ENCODE measurements at regions not wholly inside any gene's neighbourhood (a gene's known extent, or its start where the extent isn't known, plus 50 kb on each side); places are given as distances from the start of the nearest gene placed in this dataset.

DNA sequence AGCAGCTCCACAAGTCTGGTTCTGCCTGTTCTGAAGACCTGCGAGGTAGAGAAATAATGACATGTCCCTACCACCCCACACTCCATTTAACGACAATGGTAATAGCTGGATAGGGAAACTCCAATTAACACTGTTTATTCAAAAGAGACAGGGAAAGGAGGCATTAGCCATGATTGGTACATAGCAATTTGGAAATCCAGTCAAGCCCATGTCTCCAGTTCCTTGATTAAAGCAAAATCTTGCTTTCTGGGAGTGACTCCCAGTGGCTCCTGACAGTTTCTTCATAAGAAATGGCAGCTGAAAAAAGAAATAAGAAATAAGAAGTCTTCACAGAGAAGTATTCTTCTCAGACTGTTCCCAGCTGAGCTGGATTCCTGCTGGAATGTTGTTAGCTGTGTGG is 140.7 kb upstream of the LYZL2 start:
- TF ChIP-seq, protein P1, sequence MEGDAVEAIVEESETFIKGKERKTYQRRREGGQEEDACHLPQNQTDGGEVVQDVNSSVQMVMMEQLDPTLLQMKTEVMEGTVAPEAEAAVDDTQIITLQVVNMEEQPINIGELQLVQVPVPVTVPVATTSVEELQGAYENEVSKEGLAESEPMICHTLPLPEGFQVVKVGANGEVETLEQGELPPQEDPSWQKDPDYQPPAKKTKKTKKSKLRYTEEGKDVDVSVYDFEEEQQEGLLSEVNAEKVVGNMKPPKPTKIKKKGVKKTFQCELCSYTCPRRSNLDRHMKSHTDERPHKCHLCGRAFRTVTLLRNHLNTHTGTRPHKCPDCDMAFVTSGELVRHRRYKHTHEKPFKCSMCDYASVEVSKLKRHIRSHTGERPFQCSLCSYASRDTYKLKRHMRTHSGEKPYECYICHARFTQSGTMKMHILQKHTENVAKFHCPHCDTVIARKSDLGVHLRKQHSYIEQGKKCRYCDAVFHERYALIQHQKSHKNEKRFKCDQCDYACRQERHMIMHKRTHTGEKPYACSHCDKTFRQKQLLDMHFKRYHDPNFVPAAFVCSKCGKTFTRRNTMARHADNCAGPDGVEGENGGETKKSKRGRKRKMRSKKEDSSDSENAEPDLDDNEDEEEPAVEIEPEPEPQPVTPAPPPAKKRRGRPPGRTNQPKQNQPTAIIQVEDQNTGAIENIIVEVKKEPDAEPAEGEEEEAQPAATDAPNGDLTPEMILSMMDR (IDR thresholded peaks at IDR 0.05), result no peak
- no peak for TF ChIP-seq POLR2AphosphoS5 (IDR thresholded peaks at IDR 0.05)

Data from sigmoid colon (tissue), 4 donors.